Transverse colon (tissue), 4 donors: ENCODE measurements at regions not wholly inside any gene's neighbourhood (a gene's known extent, or its start where the extent isn't known, plus 50 kb on each side); places are given as distances from the start of the nearest gene placed in this dataset.

Experiments used
- EP300 ChIP-seq: sonication (generic); formaldehyde crosslinking; IDR thresholded peaks from one replicate; pipeline ENCODE4 v1.6.1; 2017; ENCODE audit warnings: antibody characterized with exemption, low read depth
- POLR2A ChIP-seq: fragments of 450-650 bp; IDR thresholded peaks from one replicate; pipeline ENCODE4 v1.6.1; 2016; ENCODE audit warnings: antibody characterized with exemption, mild to moderate bottlenecking, moderate library complexity
- POLR2AphosphoS5 ChIP-seq, 3 donors: sonication (generic); formaldehyde crosslinking; IDR thresholded peaks; one replicate each; pipeline ENCODE4 v1.6.1; 2016; ENCODE audit warnings: antibody characterized with exemption in 3 of 3
- TF ChIP-seq, protein P1 (sequence below), 5 experiments: fragments of 200-600 bp in 3 of 5; fragments of 450-650 bp in 2 of 5; sonication (generic) in 3 of 5; IDR thresholded peaks; 1 replicate in 2 of 5; 2 replicates in 3 of 5; pipeline ENCODE4 v1.5.1; 2016 to 2017; ENCODE audit warnings: antibody characterized with exemption in 5 of 5, inconsistent platforms in 3 of 5, mild to moderate bottlenecking in 2 of 5, moderate library complexity in 1 of 5

DNA sequence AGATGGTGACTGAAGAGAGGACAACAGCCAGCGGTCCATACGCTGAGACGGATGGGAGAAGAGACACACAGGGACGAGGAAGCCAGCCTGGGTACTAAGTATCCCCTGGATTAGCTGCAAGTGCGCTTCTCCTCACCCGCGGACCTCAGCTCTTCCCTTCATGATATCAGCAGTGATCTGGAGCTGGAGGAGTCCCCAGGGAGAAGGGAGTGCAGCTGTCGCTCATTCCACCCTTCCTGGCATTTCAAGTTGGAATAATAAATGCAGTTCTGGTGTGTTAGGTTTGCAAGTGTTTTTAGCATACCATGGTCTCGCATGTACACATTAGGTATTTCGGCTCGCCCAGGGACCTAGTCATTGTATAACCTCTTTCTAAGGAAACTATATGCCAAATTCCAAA lies 88.5 kb upstream of the C1QTNF9B start:
- no peak for TF ChIP-seq POLR2A
- no peak for TF ChIP-seq EP300
- TF ChIP-seq, protein P1, sequence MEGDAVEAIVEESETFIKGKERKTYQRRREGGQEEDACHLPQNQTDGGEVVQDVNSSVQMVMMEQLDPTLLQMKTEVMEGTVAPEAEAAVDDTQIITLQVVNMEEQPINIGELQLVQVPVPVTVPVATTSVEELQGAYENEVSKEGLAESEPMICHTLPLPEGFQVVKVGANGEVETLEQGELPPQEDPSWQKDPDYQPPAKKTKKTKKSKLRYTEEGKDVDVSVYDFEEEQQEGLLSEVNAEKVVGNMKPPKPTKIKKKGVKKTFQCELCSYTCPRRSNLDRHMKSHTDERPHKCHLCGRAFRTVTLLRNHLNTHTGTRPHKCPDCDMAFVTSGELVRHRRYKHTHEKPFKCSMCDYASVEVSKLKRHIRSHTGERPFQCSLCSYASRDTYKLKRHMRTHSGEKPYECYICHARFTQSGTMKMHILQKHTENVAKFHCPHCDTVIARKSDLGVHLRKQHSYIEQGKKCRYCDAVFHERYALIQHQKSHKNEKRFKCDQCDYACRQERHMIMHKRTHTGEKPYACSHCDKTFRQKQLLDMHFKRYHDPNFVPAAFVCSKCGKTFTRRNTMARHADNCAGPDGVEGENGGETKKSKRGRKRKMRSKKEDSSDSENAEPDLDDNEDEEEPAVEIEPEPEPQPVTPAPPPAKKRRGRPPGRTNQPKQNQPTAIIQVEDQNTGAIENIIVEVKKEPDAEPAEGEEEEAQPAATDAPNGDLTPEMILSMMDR (IDR thresholded peaks at IDR 0.05): no peak
- TF ChIP-seq POLR2AphosphoS5 (IDR thresholded peaks at IDR 0.05): no peak
